Upper lobe of left lung (tissue), 6 donors: ENCODE measurements at regions not wholly inside any gene's neighbourhood (a gene's known extent, or its start where the extent isn't known, plus 50 kb on each side); places are given as distances from the start of the nearest gene placed in this dataset.

Experiments
- ATAC-seq, 2 donors: fragments of 200-7000 bp; cut with Tn5 transposase; one replicate each; pipeline ENCODE4 v1.9.1; 2022; ENCODE audit warnings: mild to moderate bottlenecking in 2 of 2, moderate library complexity in 2 of 2; ENCODE audit not compliant: low FRiP score in 2 of 2
- DNase-seq, 2 donors: peaks; one replicate each; pipeline ENCODE4 v3.0.0-alpha.2; 2019 to 2020
- H3K27ac ChIP-seq, 4 donors: fragments of 200-600 bp; sonication (generic); one replicate each; pipeline ENCODE4 v1.5.1; 2016 to 2019
- H3K27me3 ChIP-seq, 4 donors: fragments of 200-600 bp; sonication (generic); one replicate each; pipeline ENCODE4 v1.5.1; 2017 to 2019
- H3K36me3 ChIP-seq, 4 donors: fragments of 200-600 bp; sonication (generic); one replicate each; pipeline ENCODE4 v1.5.1; 2016 to 2019
- H3K4me1 ChIP-seq, 4 donors: fragments of 200-600 bp; sonication (generic); one replicate each; pipeline ENCODE4 v1.5.1; 2018 to 2019
- H3K4me3 ChIP-seq, 4 donors: fragments of 200-600 bp; sonication (generic); one replicate each; pipeline ENCODE4 v1.5.1; 2017 to 2019; ENCODE audit warnings: mild to moderate bottlenecking in 2 of 4, moderate library complexity in 1 of 4
- H3K9me3 ChIP-seq, 4 donors: fragments of 200-600 bp; sonication (generic); one replicate each; pipeline ENCODE4 v1.5.1; 2018 to 2019
- EP300 ChIP-seq, 4 donors: sonication (generic); formaldehyde crosslinking; IDR thresholded peaks; one replicate each; pipeline ENCODE4 v1.5.1; 2017; ENCODE audit warnings: antibody characterized with exemption in 4 of 4, control low read depth in 2 of 4
- POLR2A ChIP-seq, 4 donors: fragments of 450-650 bp; IDR thresholded peaks; one replicate each; pipeline ENCODE4 v1.5.1; 2016 to 2017; ENCODE audit warnings: antibody characterized with exemption in 4 of 4, mild to moderate bottlenecking in 2 of 4
- POLR2AphosphoS5 ChIP-seq, 2 donors: sonication (generic); formaldehyde crosslinking; IDR thresholded peaks; one replicate each; pipeline ENCODE4 v1.5.1; 2017; ENCODE audit warnings: antibody characterized with exemption in 2 of 2
- WGBS, 2 donors: methylation state at CpG; one replicate each; pipeline ENCODE4 v1.1.5; 2017 to 2018; 5-methylcytosine and 5-hydroxymethylcytosine counted together
- TF ChIP-seq, protein P1 (sequence below), 6 experiments: fragments of 450-650 bp in 4 of 6; fragments of 200-600 bp in 2 of 6; sonication (generic) in 2 of 6; IDR thresholded peaks; one replicate each; pipeline ENCODE4 v1.5.1; 2016 to 2019; ENCODE audit warnings: antibody characterized with exemption in 6 of 6
- donor health status: DM: no; HTN: no; CAD: no; lungs with moderate emphysema.
- donor health status: DM: no; HTN: yes; CAD: no; lungs with severe emphysema.

DNA sequence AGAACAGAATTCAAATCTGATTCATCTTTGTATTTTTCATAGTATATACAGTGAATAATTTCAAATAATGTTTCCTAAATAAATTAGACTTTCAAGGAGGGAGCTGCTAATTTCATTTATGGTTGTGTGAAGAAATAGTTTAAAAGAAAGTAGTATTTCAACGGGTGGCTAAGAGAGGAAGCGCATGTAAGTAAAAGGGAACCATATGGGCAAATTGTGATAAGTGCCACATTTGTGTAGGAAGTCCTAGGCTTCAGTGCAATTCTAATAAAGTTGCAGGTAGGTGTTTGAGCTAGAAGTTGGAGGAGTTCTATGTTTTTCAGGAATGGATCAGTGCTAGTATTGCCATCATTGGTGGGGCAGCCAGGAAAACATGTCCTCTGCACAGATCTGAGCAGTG, 178.8 kb upstream of the PRDM1 start:
- Histone ChIP-seq H3K27ac (no peak overlapping the region), H3K27me3 (no peaks in the 10 kb centered on the region), H3K36me3 (no peaks in the 10 kb centered on the region), H3K4me3 (no peak overlapping the region), H3K9me3 (no peaks in the 10 kb centered on the region), H3K4me1 (no peaks in the 10 kb centered on the region)
- TF ChIP-seq POLR2AphosphoS5 (IDR thresholded peaks at IDR 0.05): no peak
- no peak for TF ChIP-seq POLR2A (IDR thresholded peaks at IDR 0.05)
- TF ChIP-seq EP300 (IDR thresholded peaks at IDR 0.05): no peak
- TF ChIP-seq, protein P1, sequence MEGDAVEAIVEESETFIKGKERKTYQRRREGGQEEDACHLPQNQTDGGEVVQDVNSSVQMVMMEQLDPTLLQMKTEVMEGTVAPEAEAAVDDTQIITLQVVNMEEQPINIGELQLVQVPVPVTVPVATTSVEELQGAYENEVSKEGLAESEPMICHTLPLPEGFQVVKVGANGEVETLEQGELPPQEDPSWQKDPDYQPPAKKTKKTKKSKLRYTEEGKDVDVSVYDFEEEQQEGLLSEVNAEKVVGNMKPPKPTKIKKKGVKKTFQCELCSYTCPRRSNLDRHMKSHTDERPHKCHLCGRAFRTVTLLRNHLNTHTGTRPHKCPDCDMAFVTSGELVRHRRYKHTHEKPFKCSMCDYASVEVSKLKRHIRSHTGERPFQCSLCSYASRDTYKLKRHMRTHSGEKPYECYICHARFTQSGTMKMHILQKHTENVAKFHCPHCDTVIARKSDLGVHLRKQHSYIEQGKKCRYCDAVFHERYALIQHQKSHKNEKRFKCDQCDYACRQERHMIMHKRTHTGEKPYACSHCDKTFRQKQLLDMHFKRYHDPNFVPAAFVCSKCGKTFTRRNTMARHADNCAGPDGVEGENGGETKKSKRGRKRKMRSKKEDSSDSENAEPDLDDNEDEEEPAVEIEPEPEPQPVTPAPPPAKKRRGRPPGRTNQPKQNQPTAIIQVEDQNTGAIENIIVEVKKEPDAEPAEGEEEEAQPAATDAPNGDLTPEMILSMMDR (IDR thresholded peaks at IDR 0.05): no peak
- WGBS, 2 donors: 51 to 78% methylated on average over 2 of the region's 2 CpGs
- DNase-seq: no peak
- no peak for ATAC-seq

- no peaks in the 10 kb centered on the region for H3K27me3 ChIP-seq
- no peaks in the 10 kb centered on the region for H3K9me3 ChIP-seq
- H3K36me3 ChIP-seq: no peaks in the 10 kb centered on the region
- no peaks in the 10 kb centered on the region for H3K4me1 ChIP-seq
- no peak overlapping the region for H3K4me3 ChIP-seq
- WGBS, 2 donors: 83 to 87% methylated on average over 8 of the region's 8 CpGs
- ATAC-seq (no peak), DNase-seq (no peak)
- no peak for TF ChIP-seq POLR2AphosphoS5 (IDR thresholded peaks at IDR 0.05)
- H3K27ac ChIP-seq: no peak overlapping the region
Observed at GRCh38 chr6:105902401-105903031, 183.6 kb upstream of the PRDM1 start.

DNA sequence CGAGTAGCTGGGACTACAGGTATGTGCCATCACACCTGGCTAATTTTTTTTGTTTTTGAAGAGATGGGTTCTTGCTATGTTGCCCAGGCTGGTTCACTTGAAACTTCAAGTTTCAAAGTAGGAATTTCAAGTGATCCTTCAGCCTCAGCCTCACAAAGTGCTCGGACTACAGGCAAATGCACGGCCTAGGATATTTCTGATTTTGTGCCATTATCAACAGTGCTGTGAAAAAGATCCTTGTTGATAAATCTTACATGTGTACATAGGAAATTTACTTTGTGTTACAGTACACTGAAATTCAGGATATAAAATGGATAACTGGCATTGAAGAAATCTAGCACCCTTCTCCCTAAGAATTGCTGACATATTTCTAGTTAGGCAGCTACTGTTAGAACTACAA, 184.6 kb upstream of the PRDM1 start:
- H3K27me3 ChIP-seq: no peaks in the 10 kb centered on the region
- ATAC-seq (peak in 1 of 2 donors; percentile 40), DNase-seq (no peak)
- no peaks in the 10 kb centered on the region for H3K36me3 ChIP-seq
- TF ChIP-seq POLR2AphosphoS5 (IDR thresholded peaks at IDR 0.05) (no peak), EP300 (IDR thresholded peaks at IDR 0.05) (no peak)
- TF ChIP-seq, protein P1 (IDR thresholded peaks at IDR 0.05): no peak
- H3K4me3 ChIP-seq: no peak overlapping the region
- H3K9me3 ChIP-seq: no peaks in the 10 kb centered on the region
- 71 to 74% methylated on average over 3 of the region's 3 CpGs for WGBS, 2 donors
- no peak overlapping the region for H3K27ac ChIP-seq
- no peaks in the 10 kb centered on the region for H3K4me1 ChIP-seq

DNA sequence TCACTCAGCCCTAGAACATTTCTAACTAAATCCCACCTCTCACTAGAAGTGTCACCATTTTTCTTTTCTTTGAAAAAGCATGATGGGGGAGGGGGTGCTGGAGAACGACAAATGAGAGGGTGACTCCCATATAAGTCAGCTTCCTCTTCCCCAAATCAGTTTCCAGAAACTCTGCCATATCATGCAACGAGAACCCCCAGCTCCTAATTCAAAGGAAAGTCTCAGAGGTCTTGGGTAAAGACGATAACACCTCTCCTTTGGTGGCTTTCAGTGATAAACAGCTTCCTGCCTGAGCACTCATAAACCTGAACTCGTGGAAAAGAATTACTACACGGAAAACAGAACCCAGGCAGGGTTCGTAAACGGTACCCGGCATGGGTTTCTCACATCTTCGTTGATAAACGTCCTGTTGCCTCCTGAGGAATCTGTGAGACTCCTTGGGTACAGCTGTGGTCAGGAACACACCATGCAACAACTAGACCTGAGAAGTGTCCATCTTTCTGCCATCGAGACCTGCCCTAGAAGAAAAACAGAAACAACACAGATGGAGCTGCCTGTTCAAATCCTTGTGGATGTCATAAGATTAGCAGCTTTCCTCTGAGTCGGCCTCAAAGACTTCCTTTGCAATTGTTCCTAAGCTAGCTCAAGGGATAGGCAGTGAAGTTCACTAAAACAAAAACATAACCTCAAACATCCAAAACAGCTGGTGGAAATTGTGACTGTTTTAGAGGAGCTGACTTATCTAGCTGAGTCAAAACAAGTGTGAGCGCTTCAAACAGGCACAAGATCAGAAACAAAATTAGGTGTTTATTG, 185.8 kb upstream of the PRDM1 start:
- WGBS, 2 donors: 55 to 69% methylated on average over 13 of the region's 13 CpGs
- Histone ChIP-seq H3K4me3 (no peak overlapping the region), H3K4me1 (no peaks in the 10 kb centered on the region), H3K27me3 (no peaks in the 10 kb centered on the region), H3K9me3 (no peaks in the 10 kb centered on the region), H3K27ac (peak overlapping the region in 1 of 4 donors; percentile 29), H3K36me3 (no peaks in the 10 kb centered on the region)
- ATAC-seq (peak in 1 of 2 donors; percentile 32), DNase-seq (no peak)
- no peak for TF ChIP-seq POLR2AphosphoS5 (IDR thresholded peaks at IDR 0.05)
- peak in 1 of 4 donors; percentile 37 for TF ChIP-seq POLR2A (IDR thresholded peaks at IDR 0.05)
- TF ChIP-seq EP300 (IDR thresholded peaks at IDR 0.05): no peak
- TF ChIP-seq, protein P1 (IDR thresholded peaks at IDR 0.05): no peak

DNA sequence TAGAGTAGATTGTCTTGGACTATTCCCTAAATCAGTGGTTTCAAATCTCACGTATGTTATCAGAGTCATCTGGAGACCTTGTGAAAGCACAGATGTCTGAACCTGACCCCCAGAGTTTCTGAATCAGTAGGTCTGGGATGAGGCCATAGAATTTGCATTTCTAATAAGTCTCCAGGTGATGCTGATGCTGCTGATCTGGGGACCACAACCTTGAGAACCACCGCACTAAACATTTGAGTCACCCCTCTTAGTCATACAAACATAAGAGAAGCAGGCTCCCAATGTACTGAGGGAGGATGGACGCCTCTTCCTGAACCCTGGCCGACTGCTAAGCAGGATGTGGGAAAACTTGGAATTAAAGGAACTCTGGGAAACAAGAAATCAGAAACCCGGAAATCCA, 187.8 kb upstream of the PRDM1 start:
- no peaks in the 10 kb centered on the region for H3K9me3 ChIP-seq
- no peaks in the 10 kb centered on the region for H3K36me3 ChIP-seq
- DNase-seq: no peak
- H3K27me3 ChIP-seq: no peaks in the 10 kb centered on the region
- 74 to 95% methylated on average over 5 of the region's 5 CpGs for WGBS, 2 donors
- H3K4me3 ChIP-seq: no peak overlapping the region
- TF ChIP-seq POLR2A (IDR thresholded peaks at IDR 0.05) (no peak), EP300 (IDR thresholded peaks at IDR 0.05) (no peak), POLR2AphosphoS5 (IDR thresholded peaks at IDR 0.05) (no peak)
- TF ChIP-seq, protein P1 (IDR thresholded peaks at IDR 0.05): no peak
- no peak for ATAC-seq
- no peak overlapping the region for H3K27ac ChIP-seq
- no peaks in the 10 kb centered on the region for H3K4me1 ChIP-seq
